NCI-H446 (cell line): ENCODE measurements at regions not wholly inside any gene's neighbourhood (a gene's known extent, or its start where the extent isn't known, plus 50 kb on each side); places are given as distances from the start of the nearest gene placed in this dataset.
"Not testable (repeated sequence)": the region's sequence is repeated elsewhere in the genome, so short reads cannot be mapped to it uniquely, and the experiment has no call there.

Experiments used
- DNase-seq, 2 experiments: peaks; one replicate each; lab custom pipeline; 2025; lab: John Stamatoyannopoulos, UW

GRCh38 chr17:51347851-51348584, 87.7 kb downstream of the UTP18 start:
- DNase-seq, result no peak

GRCh38 chr17:51351080-51351479, 90.7 kb downstream of the UTP18 start:
- no peak for DNase-seq

- peak; percentile 74 to 84 for DNase-seq
Observed at GRCh38 chr17:51351890-51352289, 91.5 kb downstream of the UTP18 start.

- peak in 1 of 2 experiments; percentile 21 for DNase-seq
Observed at GRCh38 chr17:51352798-51353197, 92.5 kb downstream of the UTP18 start.

GRCh38 chr17:51353296-51353695, 93.0 kb downstream of the UTP18 start:
- no peak for DNase-seq

- peak; percentile 70 to 85 for DNase-seq
Observed at GRCh38 chr17:51354936-51355335, 94.6 kb downstream of the UTP18 start.

- DNase-seq, result peak in 1 of 2 experiments; percentile 58
Observed at GRCh38 chr17:51355441-51356410, 95.4 kb downstream of the UTP18 start.

GRCh38 chr17:51359055-51359454, 98.7 kb downstream of the UTP18 start:
- DNase-seq, result no peak

- DNase-seq, result no peak
Observed at GRCh38 chr17:51362811-51363585, 102.7 kb downstream of the UTP18 start.

- DNase-seq, result no peak
Observed at GRCh38 chr17:51365090-51365489, 104.7 kb downstream of the UTP18 start.

- DNase-seq, result no peak
Observed at GRCh38 chr17:51366866-51367265, 106.5 kb downstream of the UTP18 start.

- DNase-seq, result not testable (repeated sequence)
Observed at GRCh38 chr17:51367836-51368235, 107.5 kb downstream of the UTP18 start.

- peak; percentile 76 to 86 for DNase-seq
Observed at GRCh38 chr17:51371732-51372151, 111.4 kb downstream of the UTP18 start.

GRCh38 chr17:51372345-51373004, 112.1 kb downstream of the UTP18 start:
- DNase-seq, result peak; percentile 81 to 91

- no peak for DNase-seq
Observed at GRCh38 chr17:51373489-51374152, 113.3 kb downstream of the UTP18 start.

- DNase-seq, result no peak
Observed at GRCh38 chr17:51374209-51374608, 113.9 kb downstream of the UTP18 start.

GRCh38 chr17:51375771-51376170, 115.4 kb downstream of the UTP18 start:
- no peak for DNase-seq

GRCh38 chr17:51376739-51377138, 116.4 kb downstream of the UTP18 start:
- no peak for DNase-seq

- DNase-seq, result no peak
Observed at GRCh38 chr17:51381262-51381661, 120.9 kb downstream of the UTP18 start.

- no peak for DNase-seq
Observed at GRCh38 chr17:51385208-51385607, 124.9 kb downstream of the UTP18 start.

GRCh38 chr17:51387582-51387981, 127.2 kb downstream of the UTP18 start:
- no peak for DNase-seq
